GM19193 (cell line): ENCODE measurements at regions not wholly inside any gene's neighbourhood (a gene's known extent, or its start where the extent isn't known, plus 50 kb on each side); places are given as distances from the start of the nearest gene placed in this dataset.

Source experiments
- POLR2A ChIP-seq: IDR thresholded peaks from 4 replicates; pipeline ENCODE4 v1.6.1; 2011; ENCODE audit not compliant: insufficient read depth, insufficient read length; ENCODE audit errors: extremely low read depth

- no peak for TF ChIP-seq POLR2A
Measured at GRCh38 chr10:89114846-89115625, 92.1 kb downstream of the CH25H start.

GRCh38 chr10:89102735-89103134 lies 104.4 kb downstream of the CH25H start:
- no peak for TF ChIP-seq POLR2A

- TF ChIP-seq POLR2A: no peak
Measured at GRCh38 chr10:89101943-89102342, 105.2 kb downstream of the CH25H start.

- TF ChIP-seq POLR2A: no peak
Measured at GRCh38 chr10:89100680-89101079, 106.4 kb downstream of the CH25H start.

- no peak for TF ChIP-seq POLR2A
Measured at GRCh38 chr10:89097226-89097625, 106.6 kb downstream of the FAS start.

GRCh38 chr10:89095701-89096391 lies 105.2 kb downstream of the FAS start:
- TF ChIP-seq POLR2A: no peak

GRCh38 chr10:89093728-89094127 lies 103.1 kb downstream of the FAS start:
- TF ChIP-seq POLR2A: no peak

- TF ChIP-seq POLR2A: no peak
Measured at GRCh38 chr10:89092981-89093380, 102.4 kb downstream of the FAS start.

GRCh38 chr10:89092439-89092838 lies 101.8 kb downstream of the FAS start:
- no peak for TF ChIP-seq POLR2A

- TF ChIP-seq POLR2A: no peak
Measured at GRCh38 chr10:89091496-89091895, 100.9 kb downstream of the FAS start.

GRCh38 chr10:89090756-89091445 lies 100.3 kb downstream of the FAS start:
- TF ChIP-seq POLR2A: no peak

GRCh38 chr10:89086801-89087521 lies 96.4 kb downstream of the FAS start:
- TF ChIP-seq POLR2A: peak; percentile 29

GRCh38 chr10:89085153-89085552 lies 94.6 kb downstream of the FAS start:
- TF ChIP-seq POLR2A: no peak

- no peak for TF ChIP-seq POLR2A
Measured at GRCh38 chr10:89082086-89082485, 91.5 kb downstream of the FAS start.

- no peak for TF ChIP-seq POLR2A
Measured at GRCh38 chr10:89080660-89081059, 90.1 kb downstream of the FAS start.
